ENCODE measurements at regions not wholly inside any gene's neighbourhood (a gene's known extent, or its start where the extent isn't known, plus 50 kb on each side); places are given as distances from the start of the nearest gene placed in this dataset.
"Not testable (repeated sequence)": the region's sequence is repeated elsewhere in the genome, so short reads cannot be mapped to it uniquely, and the experiment has no call there.

GRCh38 chr13:76300688-76301087 lies 585.5 kb downstream of the KCTD12 start:
- no peak for TF ChIP-seq CTCF (IDR thresholded peaks at IDR 0.05; ENCODE audit: unreplicated experiment in 3 of 3)
- Mint-ChIP-seq H3K9me3 (peaks cover 8% of the 10 kb centered on the region), H3K4me1 (no peaks in the 10 kb centered on the region), H3K27me3 (ENCODE audit: low read depth) (no peaks in the 10 kb centered on the region), H3K36me3 (ENCODE audit: low read depth) (no peaks in the 10 kb centered on the region), H3K4me3 (no peak overlapping the region), H3K27ac (no peak overlapping the region)

- Mint-ChIP-seq H3K27me3 (ENCODE audit: low read depth) (no peaks in the 10 kb centered on the region), H3K27ac (no peak overlapping the region)
These were observed 588.9 kb downstream of the KCTD12 start for GRCh38 chr13:76297331-76297730.

GRCh38 chr13:76296751-76297150 lies 589.5 kb downstream of the KCTD12 start:
- H3K4me1 Mint-ChIP-seq = peaks cover 5% of the 10 kb centered on the region
- H3K36me3 Mint-ChIP-seq (ENCODE audit: low read depth) = no peaks in the 10 kb centered on the region
- no peak for TF ChIP-seq CTCF (IDR thresholded peaks at IDR 0.05; ENCODE audit: unreplicated experiment in 3 of 3)

More at GRCh38 chr13:76297331-76297730, 588.9 kb downstream of the KCTD12 start:
- Mint-ChIP-seq H3K9me3 (peaks cover 10% of the 10 kb centered on the region), H3K4me1 (peaks cover 5% of the 10 kb centered on the region), H3K36me3 (ENCODE audit: low read depth) (no peaks in the 10 kb centered on the region), H3K4me3 (no peak overlapping the region)
- no peak for TF ChIP-seq CTCF (IDR thresholded peaks at IDR 0.05; ENCODE audit: unreplicated experiment in 3 of 3)

GRCh38 chr13:76295020-76295419 lies 591.2 kb downstream of the KCTD12 start:
- H3K27me3 Mint-ChIP-seq (ENCODE audit: low read depth); H3K36me3 Mint-ChIP-seq (ENCODE audit: low read depth); H3K27ac Mint-ChIP-seq; H3K4me1 Mint-ChIP-seq; H3K4me3 Mint-ChIP-seq: not testable (repeated sequence)
- peaks cover 11% of the 10 kb centered on the region for H3K9me3 Mint-ChIP-seq

More at GRCh38 chr13:76296751-76297150, 589.5 kb downstream of the KCTD12 start:
- H3K27ac Mint-ChIP-seq = no peak overlapping the region
- H3K9me3 Mint-ChIP-seq = peaks cover 11% of the 10 kb centered on the region
- H3K4me3 Mint-ChIP-seq = no peak overlapping the region
- H3K27me3 Mint-ChIP-seq (ENCODE audit: low read depth) = no peaks in the 10 kb centered on the region

GRCh38 chr13:76293751-76294150 lies 592.5 kb downstream of the KCTD12 start:
- Mint-ChIP-seq H3K27me3 (ENCODE audit: low read depth) (no peaks in the 10 kb centered on the region), H3K4me3 (no peak overlapping the region), H3K27ac (no peak overlapping the region), H3K4me1 (peaks cover 13% of the 10 kb centered on the region), H3K36me3 (ENCODE audit: low read depth) (no peaks in the 10 kb centered on the region), H3K9me3 (peaks cover 11% of the 10 kb centered on the region)
- TF ChIP-seq CTCF (IDR thresholded peaks at IDR 0.05; ENCODE audit: unreplicated experiment in 3 of 3) = no peak

GRCh38 chr13:76293346-76293745 lies 592.9 kb downstream of the KCTD12 start:
- Mint-ChIP-seq H3K36me3 (ENCODE audit: low read depth) (no peaks in the 10 kb centered on the region), H3K4me1 (peaks cover 13% of the 10 kb centered on the region), H3K27me3 (ENCODE audit: low read depth) (no peaks in the 10 kb centered on the region), H3K9me3 (peaks cover 11% of the 10 kb centered on the region), H3K27ac (no peak overlapping the region), H3K4me3 (no peak overlapping the region)
- TF ChIP-seq CTCF (IDR thresholded peaks at IDR 0.05; ENCODE audit: unreplicated experiment in 3 of 3) = no peak
